ENCODE measurements at regions not wholly inside any gene's neighbourhood (a gene's known extent, or its start where the extent isn't known, plus 50 kb on each side); places are given as distances from the start of the nearest gene placed in this dataset.

DNA sequence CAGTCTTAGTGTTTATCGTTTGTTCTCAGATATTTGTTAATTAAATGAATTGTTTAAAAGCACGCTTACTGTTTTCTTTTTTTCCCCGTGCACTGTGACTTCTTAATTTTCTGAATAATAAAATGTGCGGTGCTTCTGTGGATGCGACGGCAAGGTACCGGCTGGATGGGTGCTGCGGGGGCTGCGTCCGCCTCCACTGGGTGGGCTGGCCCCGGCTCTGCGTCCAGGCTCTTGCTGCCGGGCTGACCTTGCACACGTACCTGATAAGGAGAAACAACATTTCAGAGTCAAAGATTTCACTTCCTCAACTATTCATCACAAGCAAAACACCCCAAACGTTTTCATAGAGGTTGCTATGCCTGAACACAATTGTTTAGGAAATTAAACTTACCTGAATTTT, 404.0 kb upstream of the IRX1 start:
- TF ChIP-seq, protein P1, sequence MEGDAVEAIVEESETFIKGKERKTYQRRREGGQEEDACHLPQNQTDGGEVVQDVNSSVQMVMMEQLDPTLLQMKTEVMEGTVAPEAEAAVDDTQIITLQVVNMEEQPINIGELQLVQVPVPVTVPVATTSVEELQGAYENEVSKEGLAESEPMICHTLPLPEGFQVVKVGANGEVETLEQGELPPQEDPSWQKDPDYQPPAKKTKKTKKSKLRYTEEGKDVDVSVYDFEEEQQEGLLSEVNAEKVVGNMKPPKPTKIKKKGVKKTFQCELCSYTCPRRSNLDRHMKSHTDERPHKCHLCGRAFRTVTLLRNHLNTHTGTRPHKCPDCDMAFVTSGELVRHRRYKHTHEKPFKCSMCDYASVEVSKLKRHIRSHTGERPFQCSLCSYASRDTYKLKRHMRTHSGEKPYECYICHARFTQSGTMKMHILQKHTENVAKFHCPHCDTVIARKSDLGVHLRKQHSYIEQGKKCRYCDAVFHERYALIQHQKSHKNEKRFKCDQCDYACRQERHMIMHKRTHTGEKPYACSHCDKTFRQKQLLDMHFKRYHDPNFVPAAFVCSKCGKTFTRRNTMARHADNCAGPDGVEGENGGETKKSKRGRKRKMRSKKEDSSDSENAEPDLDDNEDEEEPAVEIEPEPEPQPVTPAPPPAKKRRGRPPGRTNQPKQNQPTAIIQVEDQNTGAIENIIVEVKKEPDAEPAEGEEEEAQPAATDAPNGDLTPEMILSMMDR (IDR thresholded peaks at IDR 0.05), result no peak
- TF ChIP-seq POLR2AphosphoS5 (IDR thresholded peaks at IDR 0.05), result no peak
- TF ChIP-seq POLR2A (IDR thresholded peaks at IDR 0.05), result no peak
